ENCODE measurements at regions not wholly inside any gene's neighbourhood (a gene's known extent, or its start where the extent isn't known, plus 50 kb on each side); places are given as distances from the start of the nearest gene placed in this dataset.
"Not testable (repeated sequence)": the region's sequence is repeated elsewhere in the genome, so short reads cannot be mapped to it uniquely, and the experiment has no call there.

- no peaks in the 10 kb centered on the region for H3K36me3 ChIP-seq (replicated peaks; ENCODE audit: low read depth, low read length)
- no peak overlapping the region for H3K4me3 ChIP-seq (ENCODE audit: low read length)
- H2AFZ ChIP-seq (ENCODE audit: low read depth, low read length), result no peak overlapping the region
- no peak overlapping the region for H3K27ac ChIP-seq (ENCODE audit: low read length)
- H4K20me1 ChIP-seq (ENCODE audit: insufficient read depth, low read length), result no peaks in the 10 kb centered on the region
- H3K9ac ChIP-seq (ENCODE audit: low read length), result no peak overlapping the region
- peaks cover 4% of the 10 kb centered on the region for H3K4me1 ChIP-seq (ENCODE audit: low read length)
- peaks cover 9% of the 10 kb centered on the region; the same call in 1 of the 2 replicates for H3K27me3 ChIP-seq (ENCODE audit: low read depth, low read length)
- H3K79me2 ChIP-seq (ENCODE audit: low read length), result no peaks in the 10 kb centered on the region
- no peak overlapping the region for H3K4me2 ChIP-seq (ENCODE audit: low read length)
- no peak for TF ChIP-seq CTCF (IDR thresholded peaks at IDR 0.05; ENCODE audit: low read depth, low read length)
- no peak for TF ChIP-seq EZH2phosphoT487 (IDR thresholded peaks at IDR 0.05; ENCODE audit: low read depth)
- no peaks in the 10 kb centered on the region for H3K9me3 ChIP-seq (ENCODE audit: insufficient read depth, low read length)
Measured at GRCh38 chr1:229007167-229007566, 263.7 kb upstream of the RAB4A start.

- Histone ChIP-seq H3K9me3 (ENCODE audit: insufficient read depth, low read length) (no peaks in the 10 kb centered on the region), H3K4me1 (ENCODE audit: low read length) (peaks cover 4% of the 10 kb centered on the region), H4K20me1 (ENCODE audit: insufficient read depth, low read length) (no peaks in the 10 kb centered on the region), H3K4me2 (ENCODE audit: low read length) (no peak overlapping the region), H3K27me3 (ENCODE audit: low read depth, low read length) (peaks cover 12% of the 10 kb centered on the region; the same call in 1 of the 2 replicates), H3K79me2 (ENCODE audit: low read length) (no peaks in the 10 kb centered on the region), H3K4me3 (ENCODE audit: low read length) (no peak overlapping the region), H3K36me3 (replicated peaks; ENCODE audit: low read depth, low read length) (no peaks in the 10 kb centered on the region), H3K27ac (ENCODE audit: low read length) (no peak overlapping the region), H2AFZ (ENCODE audit: low read depth, low read length) (no peak overlapping the region), H3K9ac (ENCODE audit: low read length) (no peak overlapping the region)
- TF ChIP-seq CTCF (IDR thresholded peaks at IDR 0.05; ENCODE audit: low read depth, low read length), result no peak
Measured at GRCh38 chr1:229007701-229008100, 263.2 kb upstream of the RAB4A start.

GRCh38 chr1:229008347-229008746, 262.6 kb upstream of the RAB4A start:
- not testable (repeated sequence) for H3K4me3 ChIP-seq (ENCODE audit: low read length); H3K36me3 ChIP-seq (replicated peaks; ENCODE audit: low read depth, low read length); H3K27ac ChIP-seq (ENCODE audit: low read length); H3K9ac ChIP-seq (ENCODE audit: low read length); H3K9me3 ChIP-seq (ENCODE audit: insufficient read depth, low read length); H3K4me1 ChIP-seq (ENCODE audit: low read length); H4K20me1 ChIP-seq (ENCODE audit: insufficient read depth, low read length); H3K79me2 ChIP-seq (ENCODE audit: low read length); H2AFZ ChIP-seq (ENCODE audit: low read depth, low read length); H3K4me2 ChIP-seq (ENCODE audit: low read length)
- peaks cover 12% of the 10 kb centered on the region for H3K27me3 ChIP-seq (ENCODE audit: low read depth, low read length)

GRCh38 chr1:229011022-229011421, 259.9 kb upstream of the RAB4A start:
- TF ChIP-seq CTCF (IDR thresholded peaks at IDR 0.05; ENCODE audit: low read depth, low read length) (no peak), EZH2phosphoT487 (IDR thresholded peaks at IDR 0.05; ENCODE audit: low read depth) (no peak)
- Histone ChIP-seq H3K4me2 (ENCODE audit: low read length) (no peak overlapping the region), H4K20me1 (ENCODE audit: insufficient read depth, low read length) (no peaks in the 10 kb centered on the region), H3K79me2 (ENCODE audit: low read length) (no peaks in the 10 kb centered on the region), H3K36me3 (replicated peaks; ENCODE audit: low read depth, low read length) (no peaks in the 10 kb centered on the region), H3K4me3 (ENCODE audit: low read length) (no peak overlapping the region), H3K9ac (ENCODE audit: low read length) (no peak overlapping the region), H3K9me3 (ENCODE audit: insufficient read depth, low read length) (no peaks in the 10 kb centered on the region), H3K4me1 (ENCODE audit: low read length) (peaks cover 4% of the 10 kb centered on the region), H3K27me3 (ENCODE audit: low read depth, low read length) (peaks cover 27% of the 10 kb centered on the region), H3K27ac (ENCODE audit: low read length) (no peak overlapping the region), H2AFZ (ENCODE audit: low read depth, low read length) (no peak overlapping the region)

- Histone ChIP-seq H3K79me2 (ENCODE audit: low read length) (no peaks in the 10 kb centered on the region), H3K4me2 (ENCODE audit: low read length) (no peak overlapping the region), H3K4me3 (ENCODE audit: low read length) (no peak overlapping the region), H3K4me1 (ENCODE audit: low read length) (peaks cover 4% of the 10 kb centered on the region), H3K9ac (ENCODE audit: low read length) (no peak overlapping the region), H2AFZ (ENCODE audit: low read depth, low read length) (no peak overlapping the region), H3K36me3 (replicated peaks; ENCODE audit: low read depth, low read length) (no peaks in the 10 kb centered on the region), H3K9me3 (ENCODE audit: insufficient read depth, low read length) (no peaks in the 10 kb centered on the region), H3K27ac (ENCODE audit: low read length) (no peak overlapping the region), H3K27me3 (ENCODE audit: low read depth, low read length) (peaks cover 32% of the 10 kb centered on the region), H4K20me1 (ENCODE audit: insufficient read depth, low read length) (no peaks in the 10 kb centered on the region)
- TF ChIP-seq CTCF (IDR thresholded peaks at IDR 0.05; ENCODE audit: low read depth, low read length) (no peak), EZH2phosphoT487 (IDR thresholded peaks at IDR 0.05; ENCODE audit: low read depth) (no peak)
Measured at GRCh38 chr1:229012823-229013222, 258.1 kb upstream of the RAB4A start.

Data from OCI-LY3 (cell line).